Stimulated activated CD8-positive, alpha-beta memory T cell treated with anti-CD3 and anti-CD28 coated beads, Interleukin-4, amount 100 ng/mL, for 48 hours (primary cell): ENCODE measurements at regions not wholly inside any gene's neighbourhood (a gene's known extent, or its start where the extent isn't known, plus 50 kb on each side); places are given as distances from the start of the nearest gene placed in this dataset.

Experiments used
- DNase-seq: peaks from one replicate; pipeline ENCODE4 v3.0.0-alpha.2; 2020

GRCh38 chr17:72394531-72394930 is 273.7 kb downstream of the SOX9 start:
- DNase-seq = no peak

GRCh38 chr17:72396121-72396520 is 275.3 kb downstream of the SOX9 start:
- no peak for DNase-seq

- DNase-seq = no peak
Measured at GRCh38 chr17:72397223-72397667, 276.4 kb downstream of the SOX9 start.

GRCh38 chr17:72397687-72398086 is 276.9 kb downstream of the SOX9 start:
- no peak for DNase-seq

GRCh38 chr17:72399023-72399607 is 278.3 kb downstream of the SOX9 start:
- no peak for DNase-seq

GRCh38 chr17:72399608-72400487 is 279.0 kb downstream of the SOX9 start:
- DNase-seq = no peak

GRCh38 chr17:72400488-72400827 is 279.6 kb downstream of the SOX9 start:
- no peak for DNase-seq

GRCh38 chr17:72400863-72401262 is 280.0 kb downstream of the SOX9 start:
- no peak for DNase-seq

- DNase-seq = no peak
Measured at GRCh38 chr17:72401883-72402726, 281.3 kb downstream of the SOX9 start.

- DNase-seq = no peak
Measured at GRCh38 chr17:72402727-72403210, 281.9 kb downstream of the SOX9 start.

GRCh38 chr17:72403713-72404209 is 282.9 kb downstream of the SOX9 start:
- no peak for DNase-seq

GRCh38 chr17:72404872-72405271 is 284.1 kb downstream of the SOX9 start:
- DNase-seq = no peak

- DNase-seq = no peak
Measured at GRCh38 chr17:72405662-72406230, 284.9 kb downstream of the SOX9 start.

- no peak for DNase-seq
Measured at GRCh38 chr17:72406498-72406897, 285.7 kb downstream of the SOX9 start.

- no peak for DNase-seq
Measured at GRCh38 chr17:72407336-72407909, 286.6 kb downstream of the SOX9 start.

GRCh38 chr17:72407931-72408330 is 287.1 kb downstream of the SOX9 start:
- no peak for DNase-seq

- no peak for DNase-seq
Measured at GRCh38 chr17:72408641-72409040, 287.8 kb downstream of the SOX9 start.

GRCh38 chr17:72409405-72410002 is 288.7 kb downstream of the SOX9 start:
- DNase-seq = no peak

- DNase-seq = no peak
Measured at GRCh38 chr17:72411124-72411563, 290.3 kb downstream of the SOX9 start.

GRCh38 chr17:72412650-72413076 is 291.8 kb downstream of the SOX9 start:
- DNase-seq = no peak

GRCh38 chr17:72413077-72414031 is 292.5 kb downstream of the SOX9 start:
- no peak for DNase-seq
